Liver (tissue), 8 donors: ENCODE measurements at regions not wholly inside any gene's neighbourhood (a gene's known extent, or its start where the extent isn't known, plus 50 kb on each side); places are given as distances from the start of the nearest gene placed in this dataset.

Experiments used
- DNase-seq: peaks from one replicate; pipeline ENCODE4 v3.0.0-alpha.2; 2017; ENCODE audit warnings: low spot score
- H3K27ac ChIP-seq, 2 donors: one replicate each; pipeline ENCODE4 v1.7.0; 2013; ENCODE audit warnings: inconsistent platforms in 2 of 2, low read length in 2 of 2, control low read depth in 1 of 2, low read depth in 1 of 2, mild to moderate bottlenecking in 1 of 2
- H3K27me3 ChIP-seq, 4 donors: one replicate each; pipeline versions ENCODE4 v1.6.1 to v1.7.0; 2013; ENCODE audit warnings: low read length in 3 of 4, inconsistent platforms in 1 of 4, mild to moderate bottlenecking in 1 of 4, moderate library complexity in 1 of 4; ENCODE audit not compliant: control insufficient read depth in 4 of 4, insufficient read depth in 4 of 4
- H3K36me3 ChIP-seq, 4 donors: one replicate each; pipeline versions ENCODE4 v1.6.1 to v1.7.0; 2013; ENCODE audit warnings: low read length in 3 of 4, mild to moderate bottlenecking in 3 of 4, low read depth in 1 of 4, moderate library complexity in 1 of 4; ENCODE audit not compliant: control insufficient read depth in 4 of 4, insufficient read depth in 3 of 4
- H3K4me1 ChIP-seq, 4 donors: one replicate each; pipeline versions ENCODE4 v1.6.1 to v1.7.0; 2013; ENCODE audit warnings: low read length in 3 of 4, mild to moderate bottlenecking in 3 of 4, moderate library complexity in 1 of 4; ENCODE audit not compliant: control insufficient read depth in 4 of 4, insufficient read depth in 4 of 4
- H3K4me3 ChIP-seq, 3 donors: one replicate each; pipeline versions ENCODE4 v1.6.1 to v1.7.0; 2013; ENCODE audit warnings: low read length in 3 of 3, control low read depth in 1 of 3, low read depth in 1 of 3, mild to moderate bottlenecking in 1 of 3
- H3K9ac ChIP-seq, 2 donors: one replicate each; pipeline ENCODE4 v1.7.0; 2013; ENCODE audit warnings: low read length in 2 of 2, mild to moderate bottlenecking in 2 of 2, moderate library complexity in 2 of 2, control low read depth in 1 of 2, low read depth in 1 of 2
- H3K9me3 ChIP-seq, 4 donors: one replicate each; pipeline versions ENCODE4 v1.6.1 to v1.7.0; 2013; ENCODE audit warnings: low read length in 3 of 4; ENCODE audit not compliant: control insufficient read depth in 4 of 4
- ATF3 ChIP-seq: IDR thresholded peaks from 2 replicates; pipeline ENCODE4 v1.6.1; 2016; ENCODE audit warnings: antibody characterized with exemption
- CTCF ChIP-seq: fragments of 150-350 bp; IDR thresholded peaks from 2 replicates; pipeline ENCODE4 v1.5.1; 2017; ENCODE audit warnings: improper control_type of control experiment, low read depth, low read length; ENCODE audit not compliant: missing input control
- EGR1 ChIP-seq, 2 donors: IDR thresholded peaks; 2 replicates each; pipeline ENCODE4 v1.6.1; 2016 to 2018; ENCODE audit warnings: antibody characterized with exemption in 2 of 2, low read depth in 2 of 2
- FOXA1 ChIP-seq: IDR thresholded peaks from 2 replicates; pipeline ENCODE4 v1.6.1; 2016; ENCODE audit warnings: antibody characterized with exemption
- FOXA2 ChIP-seq: IDR thresholded peaks from 2 replicates; pipeline ENCODE4 v1.6.1; 2016; ENCODE audit warnings: antibody characterized with exemption
- GABPA ChIP-seq, 2 donors: IDR thresholded peaks in 1 of 2; conservative IDR thresholded peaks in 1 of 2; 2 replicates each; pipeline ENCODE4 v1.6.1; 2016; ENCODE audit warnings: antibody characterized with exemption in 2 of 2, mild to moderate bottlenecking in 1 of 2, moderate library complexity in 1 of 2
- HNF4A ChIP-seq, 2 donors: conservative IDR thresholded peaks; 2 replicates each; pipeline ENCODE4 v1.6.1; 2016; ENCODE audit warnings: antibody characterized with exemption in 2 of 2, mild to moderate bottlenecking in 2 of 2
- HNF4G ChIP-seq: IDR thresholded peaks from 2 replicates; pipeline ENCODE4 v1.6.1; 2016; ENCODE audit warnings: antibody characterized with exemption
- JUND ChIP-seq, 2 donors: IDR thresholded peaks; 2 replicates each; pipeline ENCODE4 v1.6.1; 2016; ENCODE audit warnings: antibody characterized with exemption in 2 of 2
- MAX ChIP-seq: IDR thresholded peaks from 2 replicates; pipeline ENCODE4 v1.6.1; 2016; ENCODE audit warnings: antibody characterized with exemption
- NR2F2 ChIP-seq: IDR thresholded peaks from 2 replicates; pipeline ENCODE4 v1.6.1; 2016; ENCODE audit warnings: antibody characterized with exemption
- RAD21 ChIP-seq, 2 donors: IDR thresholded peaks; 2 replicates each; pipeline ENCODE4 v1.6.1; 2016; ENCODE audit warnings: antibody characterized with exemption in 2 of 2, mild to moderate bottlenecking in 2 of 2
- REST ChIP-seq: IDR thresholded peaks from 2 replicates; pipeline ENCODE4 v1.6.1; 2016; ENCODE audit warnings: antibody characterized with exemption, mild to moderate bottlenecking
- RXRA ChIP-seq, 2 donors: IDR thresholded peaks; 2 replicates each; pipeline ENCODE4 v1.6.1; 2017 to 2018; ENCODE audit warnings: antibody characterized with exemption in 2 of 2, mild to moderate bottlenecking in 1 of 2
- SP1 ChIP-seq: IDR thresholded peaks from 2 replicates; pipeline ENCODE4 v1.6.1; 2018; ENCODE audit warnings: antibody characterized with exemption, mild to moderate bottlenecking
- TAF1 ChIP-seq: conservative IDR thresholded peaks from 2 replicates; pipeline ENCODE4 v1.6.1; 2016; ENCODE audit warnings: antibody characterized with exemption, mild to moderate bottlenecking
- YY1 ChIP-seq: IDR thresholded peaks from 2 replicates; pipeline ENCODE4 v1.6.1; 2016; ENCODE audit warnings: antibody characterized with exemption, mild to moderate bottlenecking
- ZBTB33 ChIP-seq: IDR thresholded peaks from 2 replicates; pipeline ENCODE4 v1.6.1; 2016; ENCODE audit warnings: antibody characterized with exemption
- WGBS: extraction: QIAGEN DNeasy Blood & Tissue Kit; methylation state at CpG from one replicate; pipeline ENCODE4 v1.1.7; 2013; 5-methylcytosine and 5-hydroxymethylcytosine counted together
- donor health status: healthy.
- donor health status: healthy.
- donor health status: healthy.
- donor health status: healthy.
- donor health status: healthy.

- H3K27ac ChIP-seq: no peak overlapping the region
- no peak overlapping the region for H3K4me3 ChIP-seq
- H3K4me1 ChIP-seq: no peaks in the 10 kb centered on the region
- no peak for DNase-seq
- H3K9ac ChIP-seq: no peak overlapping the region
- no peaks in the 10 kb centered on the region for H3K27me3 ChIP-seq
- no peaks in the 10 kb centered on the region for H3K9me3 ChIP-seq
- TF ChIP-seq TAF1 (no peak), HNF4G (no peak), REST (no peak), NR2F2 (no peak), GABPA (IDR thresholded peaks at IDR 0.05 in 1 of 2, conservative IDR thresholded peaks at IDR 0.05 in 1 of 2) (no peak), ZBTB33 (no peak), HNF4A (conservative IDR thresholded peaks at IDR 0.05) (no peak), ATF3 (no peak), EGR1 (IDR thresholded peaks at IDR 0.05; ENCODE audit: low read depth in 2 of 2) (no peak), RXRA (IDR thresholded peaks at IDR 0.05) (no peak), SP1 (no peak), RAD21 (IDR thresholded peaks at IDR 0.05) (no peak), MAX (no peak), CTCF (no peak), JUND (IDR thresholded peaks at IDR 0.05) (no peak), FOXA1 (no peak), YY1 (no peak), FOXA2 (no peak)
- no peaks in the 10 kb centered on the region for H3K36me3 ChIP-seq
- 88% methylated on average over 3 of the region's 3 CpGs for WGBS
Measured at GRCh38 chr1:117694543-117694942, 88.7 kb downstream of the TENT5C start.
